ENCODE measurements at regions not wholly inside any gene's neighbourhood (a gene's known extent, or its start where the extent isn't known, plus 50 kb on each side); places are given as distances from the start of the nearest gene placed in this dataset.
"Not testable (repeated sequence)": the region's sequence is repeated elsewhere in the genome, so short reads cannot be mapped to it uniquely, and the experiment has no call there.

GRCh38 chr9:6160579-6160978 lies 55.0 kb upstream of the IL33 start:
- no peak for DNase-seq (ENCODE audit: low spot score)
- peaks cover 21 to 34% of the 10 kb centered on the region in 2 donors for H3K27me3 Mint-ChIP-seq

GRCh38 chr9:6153425-6153824 lies 62.2 kb upstream of the IL33 start:
- Mint-ChIP-seq H3K27me3 (peaks cover 29 to 54% of the 10 kb centered on the region in 2 donors), H3K9me3 (no peaks in the 10 kb centered on the region), H3K4me1 (ENCODE audit: low read depth in 2 of 2) (no peaks in the 10 kb centered on the region), H3K36me3 (no peaks in the 10 kb centered on the region), H3K27ac (no peak overlapping the region), H3K4me3 (no peak overlapping the region)
- DNase-seq (ENCODE audit: low spot score) (no peak), ATAC-seq (no peak)

More at GRCh38 chr9:6160579-6160978, 55.0 kb upstream of the IL33 start:
- ATAC-seq: no peak
- Mint-ChIP-seq H3K27ac (no peak overlapping the region), H3K36me3 (peaks cover 14% of the 10 kb centered on the region), H3K4me1 (ENCODE audit: low read depth in 2 of 2) (no peaks in the 10 kb centered on the region), H3K4me3 (no peak overlapping the region), H3K9me3 (peaks cover 18% of the 10 kb centered on the region)

- H3K9me3 Mint-ChIP-seq: no peaks in the 10 kb centered on the region
- H3K36me3 Mint-ChIP-seq: no peaks in the 10 kb centered on the region
- no peak overlapping the region for H3K4me3 Mint-ChIP-seq
- peaks cover 29 to 54% of the 10 kb centered on the region in 2 donors for H3K27me3 Mint-ChIP-seq
- no peak overlapping the region for H3K27ac Mint-ChIP-seq
- H3K4me1 Mint-ChIP-seq (ENCODE audit: low read depth in 2 of 2): no peaks in the 10 kb centered on the region
- no peak for ATAC-seq
- DNase-seq (ENCODE audit: low spot score): no peak
Observed at GRCh38 chr9:6152788-6153187, 62.8 kb upstream of the IL33 start.

DNA sequence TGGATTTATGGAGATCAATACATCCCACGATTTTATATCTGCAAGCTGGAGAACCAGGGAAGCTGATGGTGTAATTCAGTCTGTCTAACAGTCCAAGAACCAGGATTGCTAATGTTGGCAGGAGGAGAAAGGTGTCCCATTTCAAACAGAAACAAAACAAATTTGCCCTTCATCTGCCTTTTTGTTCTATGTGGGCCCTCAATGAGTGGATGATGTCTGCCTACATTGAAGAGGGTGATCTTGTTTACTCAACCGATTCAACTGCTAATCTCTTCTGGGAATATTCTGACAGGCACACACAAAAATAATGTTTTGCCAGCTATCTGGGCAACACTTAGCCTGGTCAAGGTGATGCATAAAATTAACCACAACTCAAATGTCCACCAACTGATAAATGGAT lies 65.1 kb upstream of the IL33 start:
- Mint-ChIP-seq H3K36me3 (no peaks in the 10 kb centered on the region), H3K27me3 (peaks cover 26 to 40% of the 10 kb centered on the region in 2 donors), H3K4me1 (ENCODE audit: low read depth in 2 of 2) (no peaks in the 10 kb centered on the region), H3K4me3 (no peak overlapping the region), H3K27ac (no peak overlapping the region), H3K9me3 (no peaks in the 10 kb centered on the region)
- DNase-seq (ENCODE audit: low spot score) (no peak), ATAC-seq (no peak)

DNA sequence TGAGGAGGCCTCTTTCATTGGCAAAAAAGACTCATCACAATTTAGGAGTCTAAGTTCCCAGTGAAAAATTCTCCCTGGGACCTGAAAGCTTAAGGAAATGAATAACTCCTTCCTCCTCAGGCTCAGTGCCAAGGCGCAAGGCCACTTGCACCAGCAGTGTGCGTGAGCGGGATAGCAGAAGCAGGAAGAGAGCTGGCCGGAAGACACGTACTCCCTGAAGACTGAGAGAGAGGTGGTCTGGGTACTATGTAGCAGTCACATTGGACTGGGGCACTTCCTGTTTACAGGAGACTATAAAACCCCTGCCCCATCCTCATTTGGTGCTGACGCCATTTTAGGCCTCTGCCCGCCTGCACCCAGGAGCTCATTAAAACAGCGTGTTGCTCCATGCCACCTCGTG lies 66.3 kb upstream of the IL33 start:
- ATAC-seq (no peak), DNase-seq (ENCODE audit: low spot score) (no peak)
- H3K36me3 Mint-ChIP-seq: no peaks in the 10 kb centered on the region
- H3K27ac Mint-ChIP-seq: no peak overlapping the region
- no peaks in the 10 kb centered on the region for H3K4me1 Mint-ChIP-seq (ENCODE audit: low read depth in 2 of 2)
- H3K9me3 Mint-ChIP-seq: no peaks in the 10 kb centered on the region
- H3K27me3 Mint-ChIP-seq: peaks cover 22 to 30% of the 10 kb centered on the region in 2 donors
- H3K4me3 Mint-ChIP-seq: no peak overlapping the region

DNA sequence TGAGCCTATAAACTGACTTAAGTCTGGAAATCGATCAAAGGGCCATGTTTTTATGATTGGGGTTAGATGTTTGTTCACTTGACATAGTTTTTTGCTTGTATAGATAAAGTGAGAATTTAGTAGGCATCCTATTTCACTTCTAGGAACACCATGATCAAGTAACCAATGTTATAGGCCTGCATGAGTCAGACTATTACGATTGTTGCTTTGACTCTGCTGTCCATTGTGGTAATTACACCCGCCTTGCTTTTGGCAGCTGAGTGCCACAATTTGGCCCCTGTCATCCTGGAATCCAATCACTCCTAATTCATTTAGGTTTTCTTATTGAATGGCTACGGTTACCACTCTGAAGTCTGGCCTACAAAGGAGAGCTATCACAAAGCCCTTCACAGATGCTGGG lies 67.8 kb upstream of the IL33 start:
- H3K4me3 Mint-ChIP-seq: no peak overlapping the region

DNA sequence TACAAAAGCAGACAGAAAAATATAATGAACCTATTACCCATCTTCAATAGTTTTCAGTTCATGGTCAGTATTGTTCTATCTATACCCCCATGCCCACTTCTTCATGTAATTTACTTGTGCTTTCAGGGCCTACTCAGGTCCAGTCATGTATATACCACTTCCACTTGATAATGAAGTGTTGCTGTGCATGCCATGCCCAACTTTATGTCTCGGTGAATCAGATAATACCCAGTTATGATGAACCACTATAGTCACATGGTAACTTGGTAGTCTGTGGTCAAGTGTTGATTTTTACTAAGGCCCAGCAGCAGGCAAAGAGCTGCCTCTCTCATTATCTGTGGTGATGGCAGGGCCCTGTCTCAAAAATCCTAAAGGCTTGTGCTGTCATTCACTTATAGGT lies 70.7 kb upstream of the IL33 start:
- Mint-ChIP-seq H3K4me3 (no peak overlapping the region), H3K36me3 (no peaks in the 10 kb centered on the region), H3K9me3 (no peaks in the 10 kb centered on the region), H3K4me1 (ENCODE audit: low read depth in 2 of 2) (no peaks in the 10 kb centered on the region), H3K27me3 (peaks cover 0 to 3% of the 10 kb centered on the region in 2 donors), H3K27ac (no peak overlapping the region)
- ATAC-seq (no peak), DNase-seq (ENCODE audit: low spot score) (no peak)

More for the DNA sequence above, 67.8 kb upstream of the IL33 start:
- DNase-seq (ENCODE audit: low spot score) (no peak), ATAC-seq (no peak)
- Mint-ChIP-seq H3K36me3 (no peaks in the 10 kb centered on the region), H3K4me1 (ENCODE audit: low read depth in 2 of 2) (no peaks in the 10 kb centered on the region), H3K27ac (no peak overlapping the region), H3K9me3 (no peaks in the 10 kb centered on the region), H3K27me3 (peaks cover 18 to 21% of the 10 kb centered on the region in 2 donors)

DNA sequence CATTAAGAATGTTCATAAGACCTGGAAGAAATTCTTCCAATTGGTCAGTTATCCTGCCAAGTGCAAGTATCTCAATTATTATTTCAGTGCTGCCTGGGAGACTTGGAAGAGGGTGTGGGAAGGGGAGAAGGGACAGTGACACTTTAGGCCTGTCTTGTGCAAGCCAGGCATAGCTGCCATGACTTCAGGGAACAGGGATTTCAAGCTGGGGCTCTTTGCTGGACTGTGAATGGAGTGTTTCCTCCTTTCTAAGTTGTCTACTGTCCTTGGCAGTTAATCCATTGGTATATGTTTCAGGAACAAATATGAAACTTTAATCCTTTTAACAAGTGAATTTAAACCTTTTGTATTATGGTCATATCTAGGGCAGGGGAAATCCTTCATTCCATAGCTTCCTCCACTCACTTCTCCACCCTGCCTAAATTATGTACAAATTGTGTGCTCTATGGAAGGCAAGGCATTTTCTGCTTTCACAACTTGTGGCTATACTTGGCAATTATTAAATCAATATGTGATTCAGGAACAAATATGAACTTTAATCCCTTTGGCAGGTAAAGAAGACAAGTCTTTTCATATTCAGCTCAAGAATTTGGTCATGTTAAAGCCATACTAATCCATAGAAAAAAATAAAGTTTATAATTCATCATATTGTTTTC lies 72.7 kb upstream of the IL33 start:
- H3K9me3 Mint-ChIP-seq: peaks cover 4% of the 10 kb centered on the region
- peaks cover 3 to 7% of the 10 kb centered on the region in 2 donors for H3K27me3 Mint-ChIP-seq
- ATAC-seq: no peak
- H3K36me3 Mint-ChIP-seq: peaks cover 4% of the 10 kb centered on the region
- H3K4me1 Mint-ChIP-seq (ENCODE audit: low read depth in 2 of 2): no peaks in the 10 kb centered on the region
- no peak overlapping the region for H3K27ac Mint-ChIP-seq
- H3K4me3 Mint-ChIP-seq: no peak overlapping the region
- no peak for DNase-seq (ENCODE audit: low spot score)

GRCh38 chr9:6135780-6136179 lies 79.8 kb upstream of the IL33 start:
- not testable (repeated sequence) for H3K27ac Mint-ChIP-seq; H3K36me3 Mint-ChIP-seq; H3K4me3 Mint-ChIP-seq; DNase-seq (ENCODE audit: low spot score); H3K9me3 Mint-ChIP-seq; ATAC-seq
- Mint-ChIP-seq H3K27me3 (peaks cover 6 to 11% of the 10 kb centered on the region in 2 donors), H3K4me1 (ENCODE audit: low read depth in 2 of 2) (peaks cover 10 to 13% of the 10 kb centered on the region in 2 donors)

- Mint-ChIP-seq H3K36me3 (peaks cover 4% of the 10 kb centered on the region), H3K9me3 (peaks cover 4% of the 10 kb centered on the region), H3K27me3 (peaks cover 6 to 21% of the 10 kb centered on the region in 2 donors), H3K4me3 (no peak overlapping the region), H3K27ac (no peak overlapping the region), H3K4me1 (ENCODE audit: low read depth in 2 of 2) (peaks cover 10 to 13% of the 10 kb centered on the region in 2 donors)
- ATAC-seq (no peak), DNase-seq (ENCODE audit: low spot score) (no peak)
Observed at GRCh38 chr9:6134661-6135180, 80.9 kb upstream of the IL33 start.

GRCh38 chr9:6133346-6134063 lies 82.1 kb upstream of the IL33 start:
- peaks cover 4% of the 10 kb centered on the region for H3K9me3 Mint-ChIP-seq
- ATAC-seq: peak; percentile 68 to 82
- no peak for DNase-seq (ENCODE audit: low spot score)
- no peak overlapping the region for H3K27ac Mint-ChIP-seq
- peaks cover 4% of the 10 kb centered on the region for H3K36me3 Mint-ChIP-seq
- H3K4me3 Mint-ChIP-seq: peak overlapping the region; percentile 42
- peaks cover 10 to 13% of the 10 kb centered on the region in 2 donors for H3K4me1 Mint-ChIP-seq (ENCODE audit: low read depth in 2 of 2)
- peaks cover 11 to 28% of the 10 kb centered on the region in 2 donors for H3K27me3 Mint-ChIP-seq

DNA sequence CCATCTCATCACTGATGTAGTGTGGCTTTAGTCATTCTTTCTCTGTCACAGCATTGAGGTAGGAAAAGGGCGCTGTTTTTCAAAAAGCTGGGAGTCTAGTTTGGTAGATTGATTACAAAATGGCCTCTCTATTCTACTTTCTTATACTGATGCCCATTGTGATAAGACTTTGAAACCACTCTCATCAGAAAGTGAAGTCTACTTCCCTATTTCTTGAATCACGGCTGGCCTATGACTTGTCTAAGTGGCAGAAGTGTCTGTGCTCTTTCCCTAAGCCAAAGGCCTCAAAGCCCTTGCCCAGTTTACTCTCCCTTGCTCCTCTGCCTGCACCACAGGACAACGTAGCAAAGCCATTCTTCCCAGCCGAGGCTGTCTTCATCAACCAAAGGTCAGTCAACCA lies 83.0 kb upstream of the IL33 start:
- Mint-ChIP-seq H3K36me3 (no peaks in the 10 kb centered on the region), H3K9me3 (no peaks in the 10 kb centered on the region), H3K4me3 (no peak overlapping the region), H3K4me1 (ENCODE audit: low read depth in 2 of 2) (peaks cover 10 to 13% of the 10 kb centered on the region in 2 donors), H3K27me3 (peaks cover 13 to 22% of the 10 kb centered on the region in 2 donors), H3K27ac (no peak overlapping the region)
- DNase-seq (ENCODE audit: low spot score): no peak
- no peak for ATAC-seq

- no peaks in the 10 kb centered on the region for H3K9me3 Mint-ChIP-seq
- H3K4me1 Mint-ChIP-seq (ENCODE audit: low read depth in 2 of 2): no peaks in the 10 kb centered on the region
- ATAC-seq: no peak
- no peak overlapping the region for H3K4me3 Mint-ChIP-seq
- H3K36me3 Mint-ChIP-seq: no peaks in the 10 kb centered on the region
- no peak overlapping the region for H3K27ac Mint-ChIP-seq
- no peak for DNase-seq (ENCODE audit: low spot score)
- peaks cover 21 to 38% of the 10 kb centered on the region in 2 donors for H3K27me3 Mint-ChIP-seq
Observed at GRCh38 chr9:6128030-6128429, 87.6 kb upstream of the IL33 start.

- no peaks in the 10 kb centered on the region for H3K36me3 Mint-ChIP-seq
- no peak overlapping the region for H3K4me3 Mint-ChIP-seq
- no peak for ATAC-seq
- H3K4me1 Mint-ChIP-seq (ENCODE audit: low read depth in 2 of 2): no peaks in the 10 kb centered on the region
- H3K9me3 Mint-ChIP-seq: no peaks in the 10 kb centered on the region
- H3K27me3 Mint-ChIP-seq: peaks cover 20 to 47% of the 10 kb centered on the region in 2 donors
- DNase-seq (ENCODE audit: low spot score): no peak
- H3K27ac Mint-ChIP-seq: no peak overlapping the region
Observed at GRCh38 chr9:6126377-6126776, 89.2 kb upstream of the IL33 start.
